ENCODE measurements at regions not wholly inside any gene's neighbourhood (a gene's known extent, or its start where the extent isn't known, plus 50 kb on each side); places are given as distances from the start of the nearest gene placed in this dataset.

GRCh38 chr7:31253532-31253931, 87.0 kb downstream of the NEUROD6 start:
- no TSS peak for BruUV-seq (replicated peaks)
- peaks cover 7% of the 10 kb centered on the region for H3K27me3 ChIP-seq (ENCODE audit: control insufficient read depth, insufficient read depth, low read length)
- CTCF ChIA-PET: no interaction called here

GRCh38 chr7:31251441-31251840, 89.1 kb downstream of the NEUROD6 start:
- H3K4me1 ChIP-seq (ENCODE audit: control insufficient read depth, insufficient read depth, low read length): no peaks in the 10 kb centered on the region
- no peaks in the 10 kb centered on the region for H3K36me3 ChIP-seq (ENCODE audit: control insufficient read depth, insufficient read depth, low read length)
- ATAC-seq (no peak), DNase-seq (ENCODE audit: low read depth, low spot score) (no peak)
- BruUV-seq (replicated peaks): no TSS peak
- ChIA-PET POLR2A (no interaction called here), CTCF (no interaction called here)
- in situ Hi-C loops (cut with HindIII; ENCODE audit: low pct_unique_long_range_greater_than_20kb, low sequenced_read_pairs): no loop called here
- intact Hi-C loops (cut with micrococcal nuclease; ENCODE audit: unreplicated experiment): no loop called here
- peaks cover 7% of the 10 kb centered on the region for H3K27me3 ChIP-seq (ENCODE audit: control insufficient read depth, insufficient read depth, low read length)
- H3K4me3 ChIP-seq (ENCODE audit: low read depth in 2 of 2, low read length in 2 of 2): no peak overlapping the region
- no peak overlapping the region for H3K27ac ChIP-seq (ENCODE audit: low read length)
- no peaks in the 10 kb centered on the region for H3K9me3 ChIP-seq (ENCODE audit: control insufficient read depth, insufficient read depth, low read depth, low read length)
- TF ChIP-seq POLR2AphosphoS5 (IDR thresholded peaks at IDR 0.05; ENCODE audit: low read depth, low read length): no peak

More at GRCh38 chr7:31253532-31253931, 87.0 kb downstream of the NEUROD6 start:
- Histone ChIP-seq H3K4me3 (ENCODE audit: low read depth in 2 of 2, low read length in 2 of 2) (no peak overlapping the region), H3K4me1 (ENCODE audit: control insufficient read depth, insufficient read depth, low read length) (no peaks in the 10 kb centered on the region), H3K36me3 (ENCODE audit: control insufficient read depth, insufficient read depth, low read length) (no peaks in the 10 kb centered on the region), H3K27ac (ENCODE audit: low read length) (no peak overlapping the region), H3K9me3 (ENCODE audit: control insufficient read depth, insufficient read depth, low read depth, low read length) (no peaks in the 10 kb centered on the region)
- no peak for DNase-seq (ENCODE audit: low read depth, low spot score)
- in situ Hi-C loops (cut with HindIII; ENCODE audit: low pct_unique_long_range_greater_than_20kb, low sequenced_read_pairs): no loop called here
- ATAC-seq: no peak
- POLR2A ChIA-PET: interaction anchor here (0.6 kb wide), 1 partner anchor 1448 kb away, joined by 4 read pairs; no protein-coding TSS in a partner anchor
- intact Hi-C loops (cut with micrococcal nuclease; ENCODE audit: unreplicated experiment): no loop called here
- no peak for TF ChIP-seq CTCF (IDR thresholded peaks at IDR 0.05)
- TF ChIP-seq POLR2AphosphoS5 (IDR thresholded peaks at IDR 0.05; ENCODE audit: low read depth, low read length): no peak
- no peak for TF ChIP-seq SIN3A (IDR thresholded peaks at IDR 0.05; ENCODE audit: borderline replicate concordance, insufficient read depth, low read depth, low read length)
- no peak for TF ChIP-seq TCF7L2 (IDR thresholded peaks at IDR 0.05; ENCODE audit: low read depth, low read length)
- TF ChIP-seq, protein P1, sequence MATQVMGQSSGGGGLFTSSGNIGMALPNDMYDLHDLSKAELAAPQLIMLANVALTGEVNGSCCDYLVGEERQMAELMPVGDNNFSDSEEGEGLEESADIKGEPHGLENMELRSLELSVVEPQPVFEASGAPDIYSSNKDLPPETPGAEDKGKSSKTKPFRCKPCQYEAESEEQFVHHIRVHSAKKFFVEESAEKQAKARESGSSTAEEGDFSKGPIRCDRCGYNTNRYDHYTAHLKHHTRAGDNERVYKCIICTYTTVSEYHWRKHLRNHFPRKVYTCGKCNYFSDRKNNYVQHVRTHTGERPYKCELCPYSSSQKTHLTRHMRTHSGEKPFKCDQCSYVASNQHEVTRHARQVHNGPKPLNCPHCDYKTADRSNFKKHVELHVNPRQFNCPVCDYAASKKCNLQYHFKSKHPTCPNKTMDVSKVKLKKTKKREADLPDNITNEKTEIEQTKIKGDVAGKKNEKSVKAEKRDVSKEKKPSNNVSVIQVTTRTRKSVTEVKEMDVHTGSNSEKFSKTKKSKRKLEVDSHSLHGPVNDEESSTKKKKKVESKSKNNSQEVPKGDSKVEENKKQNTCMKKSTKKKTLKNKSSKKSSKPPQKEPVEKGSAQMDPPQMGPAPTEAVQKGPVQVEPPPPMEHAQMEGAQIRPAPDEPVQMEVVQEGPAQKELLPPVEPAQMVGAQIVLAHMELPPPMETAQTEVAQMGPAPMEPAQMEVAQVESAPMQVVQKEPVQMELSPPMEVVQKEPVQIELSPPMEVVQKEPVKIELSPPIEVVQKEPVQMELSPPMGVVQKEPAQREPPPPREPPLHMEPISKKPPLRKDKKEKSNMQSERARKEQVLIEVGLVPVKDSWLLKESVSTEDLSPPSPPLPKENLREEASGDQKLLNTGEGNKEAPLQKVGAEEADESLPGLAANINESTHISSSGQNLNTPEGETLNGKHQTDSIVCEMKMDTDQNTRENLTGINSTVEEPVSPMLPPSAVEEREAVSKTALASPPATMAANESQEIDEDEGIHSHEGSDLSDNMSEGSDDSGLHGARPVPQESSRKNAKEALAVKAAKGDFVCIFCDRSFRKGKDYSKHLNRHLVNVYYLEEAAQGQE (IDR thresholded peaks at IDR 0.05; ENCODE audit: insufficient read depth in 1 of 2, low read depth in 2 of 2, low read length in 1 of 2): no peak

- no peak overlapping the region for H3K4me3 ChIP-seq (ENCODE audit: low read depth in 2 of 2, low read length in 2 of 2)
- no peak for DNase-seq (ENCODE audit: low read depth, low spot score)
- ChIA-PET POLR2A (no interaction called here), CTCF (no interaction called here)
- TF ChIP-seq CTCF (IDR thresholded peaks at IDR 0.05): no peak
- no peak for TF ChIP-seq POLR2AphosphoS5 (IDR thresholded peaks at IDR 0.05; ENCODE audit: low read depth, low read length)
- no peak for TF ChIP-seq SIN3A (IDR thresholded peaks at IDR 0.05; ENCODE audit: borderline replicate concordance, insufficient read depth, low read depth, low read length)
- TF ChIP-seq, protein P1 (IDR thresholded peaks at IDR 0.05; ENCODE audit: insufficient read depth in 1 of 2, low read depth in 2 of 2, low read length in 1 of 2): no peak
- no peak for TF ChIP-seq TCF7L2 (IDR thresholded peaks at IDR 0.05; ENCODE audit: low read depth, low read length)
- no peaks in the 10 kb centered on the region for H3K9me3 ChIP-seq (ENCODE audit: control insufficient read depth, insufficient read depth, low read depth, low read length)
- intact Hi-C loops (cut with micrococcal nuclease; ENCODE audit: unreplicated experiment) (no loop called here), in situ Hi-C loops (cut with HindIII; ENCODE audit: low pct_unique_long_range_greater_than_20kb, low sequenced_read_pairs) (no loop called here)
- H3K27ac ChIP-seq (ENCODE audit: low read length): no peak overlapping the region
- H3K4me1 ChIP-seq (ENCODE audit: control insufficient read depth, insufficient read depth, low read length): no peaks in the 10 kb centered on the region
- no TSS peak for BruUV-seq (replicated peaks)
- ATAC-seq: no peak
- peaks cover 7% of the 10 kb centered on the region for H3K27me3 ChIP-seq (ENCODE audit: control insufficient read depth, insufficient read depth, low read length)
- no peaks in the 10 kb centered on the region for H3K36me3 ChIP-seq (ENCODE audit: control insufficient read depth, insufficient read depth, low read length)
Observed at GRCh38 chr7:31249671-31250070, 90.9 kb downstream of the NEUROD6 start.

Measured in Panc1 (cell line).